ENCODE measurements at regions not wholly inside any gene's neighbourhood (a gene's known extent, or its start where the extent isn't known, plus 50 kb on each side); places are given as distances from the start of the nearest gene placed in this dataset.

DNA sequence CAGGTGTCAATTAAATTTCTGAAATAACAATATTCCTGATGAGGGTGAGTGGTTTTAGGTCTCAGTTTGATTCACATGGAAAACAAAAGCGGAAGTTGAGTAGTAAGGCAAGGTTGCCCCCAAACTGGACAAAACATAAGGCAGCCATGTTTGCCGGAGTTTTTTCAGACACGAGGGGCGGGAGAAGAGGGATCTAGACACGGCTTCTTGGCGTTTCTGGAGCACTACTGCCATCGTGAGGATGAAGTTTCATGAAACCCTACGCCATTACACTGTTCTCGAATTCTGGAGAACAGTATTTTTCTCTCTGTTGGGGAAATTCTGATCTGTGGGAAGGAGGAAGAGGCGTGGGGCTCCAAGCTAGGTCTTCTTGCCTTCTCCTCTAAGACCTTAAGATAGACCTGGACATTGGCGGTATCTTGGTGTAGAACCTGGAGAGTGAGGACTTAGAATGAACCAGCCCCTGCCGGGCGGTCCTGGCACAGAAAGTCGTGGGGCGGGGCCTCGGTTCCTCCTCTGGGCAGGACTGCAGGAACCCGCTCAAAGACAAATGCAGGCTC, 160.3 kb downstream of the OR13H1 start:
- Histone ChIP-seq H3K79me1 (ENCODE audit: low read length) (no peaks in the 10 kb centered on the region), H3K4me2 (ENCODE audit: low read length) (no peak overlapping the region), H2BK120ac (ENCODE audit: low read depth, low read length) (no peak overlapping the region), H4K5ac (ENCODE audit: low read length) (no peak overlapping the region), H3K27me3 (ENCODE audit: insufficient read depth, low read length, poor library complexity) (no peaks in the 10 kb centered on the region), H3K9ac (ENCODE audit: low read length) (no peak overlapping the region), H3K23ac (ENCODE audit: low read length) (no peak overlapping the region), H3K36me3 (ENCODE audit: control insufficient read depth, insufficient read depth, low read length) (no peaks in the 10 kb centered on the region), H3K4me1 (ENCODE audit: control insufficient read depth, low read depth, low read length) (no peaks in the 10 kb centered on the region), H3K27ac (ENCODE audit: low read depth, low read length) (no peak overlapping the region), H4K8ac (ENCODE audit: low read depth, low read length) (no peak overlapping the region), H3K18ac (ENCODE audit: low read length) (no peak overlapping the region), H3K56ac (ENCODE audit: low read length) (no peak overlapping the region), H2BK15ac (replicated peaks; ENCODE audit: low read depth) (no peak overlapping the region), H3K4me3 (ENCODE audit: low read length) (no peak overlapping the region), H3K79me2 (ENCODE audit: control insufficient read depth, insufficient read depth, low read length) (no peaks in the 10 kb centered on the region), H3K4ac (ENCODE audit: low read depth, low read length) (no peak overlapping the region), H2BK5ac (ENCODE audit: low read length) (no peak overlapping the region), H2AK5ac (ENCODE audit: low read length) (no peak overlapping the region)
- no CpG with 5 or more reads among the region's 17 CpGs for WGBS (ENCODE audit: extremely low coverage, insufficient coverage, low lambda C conversion rate)
- no peak for DNase-seq

DNA sequence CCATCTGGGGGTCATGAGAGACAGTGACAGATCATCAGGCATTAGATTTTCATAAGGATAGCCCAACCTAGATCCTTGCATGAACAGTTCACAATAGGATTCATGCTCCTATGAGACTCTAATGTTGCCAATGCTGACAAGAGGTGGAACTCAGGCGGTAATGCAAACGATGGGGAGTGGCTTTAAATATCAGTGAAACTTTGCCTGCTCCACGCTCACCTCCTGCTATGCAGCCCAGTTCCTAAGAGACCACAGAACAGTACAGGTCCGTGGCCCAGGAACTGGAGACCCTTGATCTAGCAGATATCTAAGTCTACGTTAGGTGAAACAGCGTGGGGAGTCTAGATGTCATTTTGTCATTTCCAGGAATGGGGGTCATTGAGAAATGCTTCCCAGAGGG, 165.7 kb downstream of the OR13H1 start:
- Histone ChIP-seq H3K23ac (ENCODE audit: low read length) (no peak overlapping the region), H3K36me3 (ENCODE audit: control insufficient read depth, insufficient read depth, low read length) (no peaks in the 10 kb centered on the region), H3K27ac (ENCODE audit: low read depth, low read length) (no peak overlapping the region), H3K4me3 (ENCODE audit: low read length) (no peak overlapping the region), H2BK15ac (replicated peaks; ENCODE audit: low read depth) (no peak overlapping the region), H3K79me1 (ENCODE audit: low read length) (no peaks in the 10 kb centered on the region), H3K27me3 (ENCODE audit: insufficient read depth, low read length, poor library complexity) (no peaks in the 10 kb centered on the region), H3K4me2 (ENCODE audit: low read length) (no peak overlapping the region), H2BK120ac (ENCODE audit: low read depth, low read length) (no peak overlapping the region), H3K56ac (ENCODE audit: low read length) (no peak overlapping the region), H3K4me1 (ENCODE audit: control insufficient read depth, low read depth, low read length) (no peaks in the 10 kb centered on the region), H2AK5ac (ENCODE audit: low read length) (no peak overlapping the region), H4K5ac (ENCODE audit: low read length) (no peak overlapping the region), H2BK5ac (ENCODE audit: low read length) (no peak overlapping the region), H3K79me2 (ENCODE audit: control insufficient read depth, insufficient read depth, low read length) (no peaks in the 10 kb centered on the region), H4K8ac (ENCODE audit: low read depth, low read length) (no peak overlapping the region), H3K9ac (ENCODE audit: low read length) (no peak overlapping the region), H3K18ac (ENCODE audit: low read length) (no peak overlapping the region), H3K4ac (ENCODE audit: low read depth, low read length) (no peak overlapping the region)
- DNase-seq = no peak
- no CpG with 5 or more reads among the region's 6 CpGs for WGBS (ENCODE audit: extremely low coverage, insufficient coverage, low lambda C conversion rate)

DNA sequence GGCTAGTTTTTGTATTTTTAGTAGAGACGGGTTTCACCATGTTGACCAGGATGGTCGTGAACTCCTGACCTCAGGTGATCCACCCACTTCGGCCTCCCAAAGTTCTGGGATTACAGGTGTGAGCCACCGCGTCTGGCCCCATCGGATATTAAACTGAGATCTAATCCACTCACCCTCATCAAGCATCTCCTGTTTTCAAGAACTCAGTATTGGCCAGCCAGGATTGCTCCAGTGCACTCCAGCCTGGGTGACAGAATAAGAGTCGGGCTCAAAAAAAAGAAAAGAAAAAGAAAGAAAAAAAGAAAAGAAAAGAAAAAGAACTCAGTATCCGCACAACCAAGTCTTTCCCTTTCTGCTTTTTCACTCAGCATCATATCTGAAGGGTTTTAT, 167.6 kb downstream of the OR13H1 start:
- no CpG with 5 or more reads among the region's 8 CpGs for WGBS (ENCODE audit: extremely low coverage, insufficient coverage, low lambda C conversion rate)
- no peak overlapping the region for H2BK5ac ChIP-seq (ENCODE audit: low read length)

DNA sequence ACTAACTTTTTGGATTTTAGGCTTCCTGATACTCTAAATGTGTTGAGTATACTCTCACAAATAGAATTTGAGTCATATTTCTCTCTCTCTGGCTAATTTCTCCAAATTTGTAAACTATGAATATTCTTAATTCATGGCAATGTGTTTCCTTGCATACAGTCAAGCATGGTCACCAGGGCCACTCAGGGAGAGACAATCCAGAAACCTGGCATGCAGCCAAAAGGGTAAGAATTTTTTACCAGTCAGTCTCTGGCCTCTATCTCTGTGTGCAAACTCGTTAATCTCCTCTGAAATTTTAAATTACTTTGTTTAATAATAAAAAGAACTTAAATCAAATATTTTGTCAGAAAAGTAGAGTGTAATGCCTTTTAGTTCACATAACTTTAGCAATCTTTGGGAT, 179.8 kb downstream of the OR13H1 start:
- H2BK5ac ChIP-seq (ENCODE audit: low read length) = no peak overlapping the region
- H3K27ac ChIP-seq (ENCODE audit: low read depth, low read length) = no peak overlapping the region
- H4K5ac ChIP-seq (ENCODE audit: low read length) = no peak overlapping the region
- H3K4ac ChIP-seq (ENCODE audit: low read depth, low read length) = no peak overlapping the region
- no peaks in the 10 kb centered on the region for H3K36me3 ChIP-seq (ENCODE audit: control insufficient read depth, insufficient read depth, low read length)
- no peak overlapping the region for H2BK120ac ChIP-seq (ENCODE audit: low read depth, low read length)
- no peaks in the 10 kb centered on the region for H3K79me1 ChIP-seq (ENCODE audit: low read length)
- H2AK5ac ChIP-seq (ENCODE audit: low read length) = no peak overlapping the region
- H2BK15ac ChIP-seq (replicated peaks; ENCODE audit: low read depth) = no peak overlapping the region
- no peak overlapping the region for H3K4me3 ChIP-seq (ENCODE audit: low read length)
- no peak overlapping the region for H3K4me2 ChIP-seq (ENCODE audit: low read length)
- H3K9ac ChIP-seq (ENCODE audit: low read length) = no peak overlapping the region
- H3K4me1 ChIP-seq (ENCODE audit: control insufficient read depth, low read depth, low read length) = no peaks in the 10 kb centered on the region
- H3K23ac ChIP-seq (ENCODE audit: low read length) = no peak overlapping the region
- H3K56ac ChIP-seq (ENCODE audit: low read length) = no peak overlapping the region
- no peaks in the 10 kb centered on the region for H3K27me3 ChIP-seq (ENCODE audit: insufficient read depth, low read length, poor library complexity)
- no peak overlapping the region for H4K8ac ChIP-seq (ENCODE audit: low read depth, low read length)
- no CpG with 5 or more reads among the region's 1 CpG for WGBS (ENCODE audit: extremely low coverage, insufficient coverage, low lambda C conversion rate)
- H3K18ac ChIP-seq (ENCODE audit: low read length) = no peak overlapping the region
- H3K79me2 ChIP-seq (ENCODE audit: control insufficient read depth, insufficient read depth, low read length) = no peaks in the 10 kb centered on the region
- no peak for DNase-seq

More for the DNA sequence above, 167.6 kb downstream of the OR13H1 start:
- Histone ChIP-seq H2BK15ac (replicated peaks; ENCODE audit: low read depth) (no peak overlapping the region), H3K4me2 (ENCODE audit: low read length) (no peak overlapping the region), H4K5ac (ENCODE audit: low read length) (no peak overlapping the region), H3K4ac (ENCODE audit: low read depth, low read length) (no peak overlapping the region), H3K36me3 (ENCODE audit: control insufficient read depth, insufficient read depth, low read length) (no peaks in the 10 kb centered on the region), H3K4me1 (ENCODE audit: control insufficient read depth, low read depth, low read length) (no peaks in the 10 kb centered on the region), H4K8ac (ENCODE audit: low read depth, low read length) (no peak overlapping the region), H2AK5ac (ENCODE audit: low read length) (no peak overlapping the region), H3K27ac (ENCODE audit: low read depth, low read length) (no peak overlapping the region), H3K23ac (ENCODE audit: low read length) (no peak overlapping the region), H3K79me1 (ENCODE audit: low read length) (no peaks in the 10 kb centered on the region), H3K18ac (ENCODE audit: low read length) (no peak overlapping the region), H2BK120ac (ENCODE audit: low read depth, low read length) (no peak overlapping the region), H3K79me2 (ENCODE audit: control insufficient read depth, insufficient read depth, low read length) (no peaks in the 10 kb centered on the region), H3K4me3 (ENCODE audit: low read length) (no peak overlapping the region), H3K9ac (ENCODE audit: low read length) (no peak overlapping the region), H3K56ac (ENCODE audit: low read length) (no peak overlapping the region), H3K27me3 (ENCODE audit: insufficient read depth, low read length, poor library complexity) (no peaks in the 10 kb centered on the region)
- no peak for DNase-seq

DNA sequence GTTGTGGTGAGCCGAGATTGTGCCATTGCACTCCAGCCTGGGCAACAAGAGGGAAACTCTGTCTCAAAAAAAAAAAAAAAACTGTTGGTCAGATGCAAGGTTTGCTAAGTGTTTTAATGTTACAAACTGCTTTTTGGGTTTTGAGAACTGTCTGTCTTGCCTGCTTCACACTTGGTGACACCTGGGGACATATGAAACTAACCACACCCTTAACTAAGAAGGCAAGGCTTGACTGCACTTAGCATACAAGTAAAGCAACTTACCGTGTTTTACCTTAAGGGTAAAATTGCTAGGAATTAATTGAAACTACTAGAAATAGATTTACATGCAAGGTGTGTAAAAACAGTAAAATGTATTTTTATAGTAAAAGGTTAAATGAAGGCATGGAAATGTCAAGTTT, 180.4 kb downstream of the OR13H1 start:
- Histone ChIP-seq H3K79me1 (ENCODE audit: low read length) (no peaks in the 10 kb centered on the region), H4K8ac (ENCODE audit: low read depth, low read length) (no peak overlapping the region), H2BK15ac (replicated peaks; ENCODE audit: low read depth) (no peak overlapping the region), H3K4me3 (ENCODE audit: low read length) (no peak overlapping the region), H3K9ac (ENCODE audit: low read length) (no peak overlapping the region), H3K36me3 (ENCODE audit: control insufficient read depth, insufficient read depth, low read length) (no peaks in the 10 kb centered on the region), H3K23ac (ENCODE audit: low read length) (no peak overlapping the region), H3K4ac (ENCODE audit: low read depth, low read length) (no peak overlapping the region), H3K56ac (ENCODE audit: low read length) (no peak overlapping the region), H3K4me2 (ENCODE audit: low read length) (no peak overlapping the region), H3K4me1 (ENCODE audit: control insufficient read depth, low read depth, low read length) (no peaks in the 10 kb centered on the region), H3K18ac (ENCODE audit: low read length) (no peak overlapping the region), H2AK5ac (ENCODE audit: low read length) (no peak overlapping the region), H2BK120ac (ENCODE audit: low read depth, low read length) (no peak overlapping the region), H4K5ac (ENCODE audit: low read length) (no peak overlapping the region), H2BK5ac (ENCODE audit: low read length) (no peak overlapping the region), H3K27ac (ENCODE audit: low read depth, low read length) (no peak overlapping the region), H3K79me2 (ENCODE audit: control insufficient read depth, insufficient read depth, low read length) (no peaks in the 10 kb centered on the region), H3K27me3 (ENCODE audit: insufficient read depth, low read length, poor library complexity) (no peaks in the 10 kb centered on the region)
- no CpG with 5 or more reads among the region's 2 CpGs for WGBS (ENCODE audit: extremely low coverage, insufficient coverage, low lambda C conversion rate)
- no peak for DNase-seq

DNA sequence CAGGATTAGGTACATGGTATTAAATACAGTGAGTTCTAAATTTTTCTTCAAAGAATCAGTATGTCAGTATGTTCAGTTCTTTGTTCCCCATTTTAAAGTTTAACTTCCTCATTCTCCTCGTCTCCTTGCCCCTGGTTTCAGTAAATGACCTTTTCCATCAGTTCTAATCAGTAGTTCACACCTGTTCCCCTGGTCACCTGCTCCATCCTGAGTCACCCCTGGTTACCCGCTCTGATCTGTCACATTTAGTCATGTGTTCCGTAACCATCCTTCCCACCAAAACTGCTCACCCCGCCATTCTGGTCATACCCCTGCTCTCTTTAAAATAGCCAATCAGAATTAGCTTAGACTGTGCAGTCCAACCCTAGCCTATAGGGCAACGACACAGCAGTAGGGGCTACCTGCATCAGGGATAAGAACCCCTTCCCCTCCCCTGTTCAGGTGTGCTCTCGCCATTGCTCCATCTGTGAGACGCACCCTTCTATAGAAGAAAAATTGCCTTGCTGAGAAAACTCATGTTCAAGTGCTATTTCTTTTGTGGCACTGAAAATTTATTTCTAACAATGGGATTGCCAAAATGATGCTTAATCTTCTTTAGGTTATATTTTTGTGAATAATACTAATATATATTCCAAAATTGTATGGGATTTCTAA, 181.3 kb downstream of the OR13H1 start:
- no peak for DNase-seq
- H3K27ac ChIP-seq (ENCODE audit: low read depth, low read length) = no peak overlapping the region
- H3K18ac ChIP-seq (ENCODE audit: low read length) = no peak overlapping the region
- no peak overlapping the region for H3K23ac ChIP-seq (ENCODE audit: low read length)
- H3K4me1 ChIP-seq (ENCODE audit: control insufficient read depth, low read depth, low read length) = no peaks in the 10 kb centered on the region
- H3K4ac ChIP-seq (ENCODE audit: low read depth, low read length) = no peak overlapping the region
- H3K79me2 ChIP-seq (ENCODE audit: control insufficient read depth, insufficient read depth, low read length) = no peaks in the 10 kb centered on the region
- no peak overlapping the region for H3K9ac ChIP-seq (ENCODE audit: low read length)
- H3K27me3 ChIP-seq (ENCODE audit: insufficient read depth, low read length, poor library complexity) = no peaks in the 10 kb centered on the region
- no peaks in the 10 kb centered on the region for H3K36me3 ChIP-seq (ENCODE audit: control insufficient read depth, insufficient read depth, low read length)
- no peak overlapping the region for H4K8ac ChIP-seq (ENCODE audit: low read depth, low read length)
- H4K5ac ChIP-seq (ENCODE audit: low read length) = no peak overlapping the region
- H2AK5ac ChIP-seq (ENCODE audit: low read length) = no peak overlapping the region
- no peak overlapping the region for H2BK15ac ChIP-seq (replicated peaks; ENCODE audit: low read depth)
- H2BK5ac ChIP-seq (ENCODE audit: low read length) = no peak overlapping the region
- no peak overlapping the region for H3K4me2 ChIP-seq (ENCODE audit: low read length)
- H3K79me1 ChIP-seq (ENCODE audit: low read length) = no peaks in the 10 kb centered on the region
- WGBS (ENCODE audit: extremely low coverage, insufficient coverage, low lambda C conversion rate) = no CpG with 5 or more reads among the region's 7 CpGs
- no peak overlapping the region for H3K56ac ChIP-seq (ENCODE audit: low read length)
- H3K4me3 ChIP-seq (ENCODE audit: low read length) = no peak overlapping the region
- H2BK120ac ChIP-seq (ENCODE audit: low read depth, low read length) = no peak overlapping the region
